ENCODE measurements at regions not wholly inside any gene's neighbourhood (a gene's known extent, or its start where the extent isn't known, plus 50 kb on each side); places are given as distances from the start of the nearest gene placed in this dataset.
A peak's percentile ranks its signal among the peaks of the same experiment; 100 is the strongest.

GRCh38 chr2:61632276-61633169 is 94.4 kb upstream of the XPO1 start:
- no peak overlapping the region; the same call in 1 of the 2 replicates for H2BK5ac ChIP-seq (ENCODE audit: low read depth, low read length)
- 76% methylated on average over 17 of the region's 17 CpGs; no CpG with 5 or more reads in 1 of the 2 experiments for WGBS, 2 experiments (ENCODE audit: extremely low coverage in 1 of 2, insufficient coverage in 1 of 2, insufficient read length in 1 of 2, insufficient replicate concordance in 2 of 2, low coverage in 1 of 2, low lambda C conversion rate in 2 of 2, missing lambda C conversion rate in 1 of 2)
- no peak overlapping the region for H2BK120ac ChIP-seq (replicated peaks; ENCODE audit: low read depth, low read length)
- no peak overlapping the region for H3K4me3 ChIP-seq (ENCODE audit: extremely low read depth in 1 of 4, insufficient read depth in 2 of 4, low read depth in 3 of 4, low read length in 4 of 4)
- no peak overlapping the region for H4K91ac ChIP-seq (replicated peaks; ENCODE audit: insufficient read length, low read length)
- no peak overlapping the region for H3K27ac ChIP-seq (ENCODE audit: low read depth, low read length)
- FAIRE-seq, result no peak
- H2AFZ ChIP-seq (ENCODE audit: low read length), result no peak overlapping the region
- H3K4me2 ChIP-seq (ENCODE audit: insufficient read depth in 1 of 2, low read depth in 2 of 2, low read length in 2 of 2), result no peak overlapping the region
- H2AK5ac ChIP-seq (ENCODE audit: low read depth, low read length), result no peak overlapping the region
- H4K8ac ChIP-seq (ENCODE audit: extremely low read depth, insufficient read depth, low read length), result no peak overlapping the region
- peak overlapping the region; percentile 33; the same call in 1 of the 2 replicates for H2BK12ac ChIP-seq (ENCODE audit: low read depth, low read length)
- H4K5ac ChIP-seq (ENCODE audit: insufficient read length, low read depth, low read length), result no peak overlapping the region
- no peak overlapping the region for H2BK15ac ChIP-seq (ENCODE audit: low read length)
- no peak overlapping the region; the same call in 1 of the 2 replicates for H3K18ac ChIP-seq (ENCODE audit: extremely low read depth, low read length)
- DNase-seq (ENCODE audit: low read depth in 1 of 2, low spot score in 2 of 2), result no peak
- H3K27me3 ChIP-seq (replicated peaks in 1 of 4; ENCODE audit: control insufficient read depth in 3 of 4, extremely low read depth in 1 of 4, insufficient read depth in 3 of 4, low read length in 3 of 4), result no peaks in the 10 kb centered on the region
- no peak overlapping the region for H3K4ac ChIP-seq (replicated peaks; ENCODE audit: insufficient read length, low read depth, low read length)
- peaks cover 4% of the 10 kb centered on the region; the same call in 1 of the 2 replicates for H3K23me2 ChIP-seq (ENCODE audit: low read depth, low read length)
- H3K9me3 ChIP-seq (ENCODE audit: insufficient read depth in 2 of 2, low read depth in 1 of 2, low read length in 1 of 2), result no peaks in the 10 kb centered on the region
- H3K4me1 ChIP-seq (replicated peaks in 1 of 4; ENCODE audit: control insufficient read depth in 3 of 4, insufficient read depth in 4 of 4, low read length in 3 of 4), result peaks cover 0 to 10% (median 8%) of the 10 kb centered on the region in 4 experiments; a peak in 5 of 7 replicates
- no peak overlapping the region for H3K56ac ChIP-seq (replicated peaks; ENCODE audit: insufficient read length, low read depth, low read length)
- H4K20me1 ChIP-seq (replicated peaks in 1 of 2; ENCODE audit: control insufficient read depth in 1 of 2, insufficient read depth in 2 of 2, low read length in 2 of 2), result no peaks in the 10 kb centered on the region
- H3K14ac ChIP-seq (ENCODE audit: insufficient read length), result no peak overlapping the region
- no peaks in the 10 kb centered on the region for H3K79me1 ChIP-seq (ENCODE audit: low read depth, low read length)
- H2BK20ac ChIP-seq (ENCODE audit: low read length), result no peak overlapping the region; the same call in 1 of the 2 replicates
- no peaks in the 10 kb centered on the region for H3K79me2 ChIP-seq (ENCODE audit: control insufficient read depth in 1 of 2, insufficient read depth in 2 of 2, low read length in 2 of 2)
- no peak overlapping the region for H3K9ac ChIP-seq (replicated peaks in 1 of 4; ENCODE audit: extremely low read depth in 1 of 4, low read depth in 3 of 4, low read length in 3 of 4)
- ChIA-PET CTCF (ENCODE audit: partially characterized antibody) (interaction anchor here (1.4 kb wide), 1 partner anchor 44 kb away, joined by 3 read pairs; no protein-coding TSS in a partner anchor), POLR2A (ENCODE audit: partially characterized antibody) (interaction anchor here (0.6 kb wide), 1 partner anchor 9 kb away, joined by 3 read pairs; no protein-coding TSS in a partner anchor)
- H3K36me3 ChIP-seq (ENCODE audit: control insufficient read depth in 2 of 4, insufficient read depth in 4 of 4, low read length in 3 of 4), result no peaks in the 10 kb centered on the region
- H3K23ac ChIP-seq (ENCODE audit: insufficient read length), result no peak overlapping the region
- TF ChIP-seq GABPA (IDR thresholded peaks at IDR 0.05; ENCODE audit: borderline replicate concordance, insufficient read depth, low read length) (no peak), TAF1 (IDR thresholded peaks at IDR 0.05; ENCODE audit: low read depth, low read length) (no peak), SP2 (IDR thresholded peaks at IDR 0.05; ENCODE audit: low read length) (no peak), BRCA1 (IDR thresholded peaks at IDR 0.05; ENCODE audit: low read depth, low read length) (no peak), POLR2AphosphoS5 (IDR thresholded peaks at IDR 0.05; ENCODE audit: low read depth, low read length) (no peak), CHD1 (IDR thresholded peaks at IDR 0.05; ENCODE audit: low read depth, low read length) (no peak), CHD2 (IDR thresholded peaks at IDR 0.05; ENCODE audit: low read length) (no peak), RXRA (IDR thresholded peaks at IDR 0.05; ENCODE audit: insufficient read depth, low read depth, low read length) (no peak), SIN3A (conservative IDR thresholded peaks at IDR 0.05 in 1 of 2, IDR thresholded peaks at IDR 0.05 in 1 of 2; ENCODE audit: low read depth in 1 of 2, low read length in 2 of 2) (no peak), BACH1 (IDR thresholded peaks at IDR 0.05; ENCODE audit: low read length) (no peak), GTF2F1 (IDR thresholded peaks at IDR 0.05; ENCODE audit: borderline replicate concordance, low read depth, low read length) (no peak), JUND (IDR thresholded peaks at IDR 0.05; ENCODE audit: low read length) (no peak), SRF (IDR thresholded peaks at IDR 0.05; ENCODE audit: low read depth, low read length) (no peak)

All from H1 (cell line).